Activated CD8-positive, alpha-beta memory T cell treated with anti-CD3 and anti-CD28 coated beads for 1 hour (primary cell): ENCODE measurements at regions not wholly inside any gene's neighbourhood (a gene's known extent, or its start where the extent isn't known, plus 50 kb on each side); places are given as distances from the start of the nearest gene placed in this dataset.

Experiments
- DNase-seq, 2 donors: peaks; one replicate each; pipeline ENCODE4 v3.0.0-alpha.2; 2020; ENCODE audit warnings: low read depth in 1 of 2; ENCODE audit errors: extremely low read depth in 1 of 2

DNA sequence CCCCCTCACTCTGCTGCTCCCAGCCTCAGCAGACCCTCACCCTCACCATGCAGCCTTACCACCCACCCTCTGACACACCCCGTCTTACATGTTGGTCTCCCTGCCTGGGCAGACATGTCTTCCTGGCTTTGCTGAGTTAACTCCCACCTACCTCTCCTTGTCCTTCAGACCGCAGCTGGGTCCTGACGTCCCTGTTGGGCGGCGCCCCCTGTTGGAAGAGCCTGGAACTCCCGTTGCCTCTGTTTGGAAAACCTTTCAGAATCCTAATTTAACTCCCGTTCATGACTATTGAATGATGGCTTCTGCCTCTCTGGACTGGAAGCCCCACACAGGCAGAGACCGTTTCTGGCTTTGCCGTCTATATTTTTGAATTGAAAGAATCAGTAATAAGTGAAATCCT lies 245.1 kb downstream of the MYLK4 start:
- no peak for DNase-seq

DNA sequence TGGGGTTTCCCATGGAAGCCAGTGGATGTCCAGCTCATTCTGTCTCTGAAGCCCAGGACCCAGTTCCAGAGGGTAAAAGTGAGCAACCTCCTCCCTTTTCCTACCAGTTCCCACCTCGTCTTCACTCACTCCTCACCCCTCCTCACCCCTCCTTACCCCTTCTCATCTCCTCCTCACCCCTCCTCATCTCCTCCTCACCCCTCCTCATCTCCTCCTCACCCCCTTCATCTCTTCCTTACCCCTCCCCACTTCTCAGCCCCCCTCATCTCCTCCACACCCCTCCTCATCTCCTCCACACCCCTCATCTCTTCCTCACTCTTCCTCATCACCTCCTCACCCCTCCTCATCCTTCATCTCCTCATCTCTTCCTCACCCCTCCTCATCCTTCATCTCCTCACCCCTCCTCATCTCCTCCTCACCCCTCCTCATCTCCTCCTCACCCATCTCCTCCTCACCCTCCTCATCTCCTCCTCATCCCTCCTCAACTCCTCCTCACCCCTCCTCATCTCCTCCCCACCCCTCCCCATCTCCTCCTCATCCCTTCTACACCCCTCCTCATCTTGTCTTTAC lies 246.1 kb downstream of the MYLK4 start:
- DNase-seq = no peak

GRCh38 chr6:2503816-2504494 lies 246.8 kb downstream of the MYLK4 start:
- no peak for DNase-seq

GRCh38 chr6:2502998-2503674 lies 247.6 kb downstream of the MYLK4 start:
- no peak for DNase-seq

GRCh38 chr6:2502096-2502997 lies 248.4 kb downstream of the MYLK4 start:
- no peak for DNase-seq

DNA sequence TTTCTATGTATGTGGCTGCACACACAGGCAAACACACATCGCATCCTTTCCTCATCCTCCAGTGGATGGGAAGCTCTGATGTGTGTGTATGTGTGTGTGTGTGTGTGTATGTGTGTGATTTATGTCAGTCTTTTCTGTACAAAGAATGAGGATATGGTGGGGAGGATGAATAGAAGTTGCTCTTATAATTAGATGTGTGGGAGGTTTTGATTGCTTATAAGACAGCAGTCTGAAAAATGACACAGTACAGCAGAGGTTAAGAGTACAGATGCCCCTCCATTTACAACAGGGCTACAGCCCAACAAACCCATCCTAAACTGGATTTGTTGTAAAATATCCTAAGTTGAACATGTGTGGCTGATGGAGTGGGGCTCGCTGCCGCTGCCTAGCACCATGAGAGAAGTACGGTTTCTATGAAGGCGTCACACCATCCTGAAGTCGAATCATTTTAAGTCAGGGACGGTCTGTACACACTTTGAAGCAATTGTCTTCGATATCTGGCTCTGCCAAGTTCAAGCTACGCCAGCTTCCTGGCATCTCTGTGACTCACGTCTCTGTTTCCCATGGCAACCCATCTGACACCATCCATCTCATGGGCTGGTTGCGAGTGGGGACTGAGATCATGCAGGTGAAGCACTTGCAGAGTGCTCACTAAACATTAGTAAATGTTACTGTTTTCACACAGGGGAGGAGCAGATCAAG lies 252.6 kb downstream of the MYLK4 start:
- DNase-seq = no peak

GRCh38 chr6:2496291-2496690 lies 250.9 kb upstream of the GMDS start:
- DNase-seq = no peak

DNA sequence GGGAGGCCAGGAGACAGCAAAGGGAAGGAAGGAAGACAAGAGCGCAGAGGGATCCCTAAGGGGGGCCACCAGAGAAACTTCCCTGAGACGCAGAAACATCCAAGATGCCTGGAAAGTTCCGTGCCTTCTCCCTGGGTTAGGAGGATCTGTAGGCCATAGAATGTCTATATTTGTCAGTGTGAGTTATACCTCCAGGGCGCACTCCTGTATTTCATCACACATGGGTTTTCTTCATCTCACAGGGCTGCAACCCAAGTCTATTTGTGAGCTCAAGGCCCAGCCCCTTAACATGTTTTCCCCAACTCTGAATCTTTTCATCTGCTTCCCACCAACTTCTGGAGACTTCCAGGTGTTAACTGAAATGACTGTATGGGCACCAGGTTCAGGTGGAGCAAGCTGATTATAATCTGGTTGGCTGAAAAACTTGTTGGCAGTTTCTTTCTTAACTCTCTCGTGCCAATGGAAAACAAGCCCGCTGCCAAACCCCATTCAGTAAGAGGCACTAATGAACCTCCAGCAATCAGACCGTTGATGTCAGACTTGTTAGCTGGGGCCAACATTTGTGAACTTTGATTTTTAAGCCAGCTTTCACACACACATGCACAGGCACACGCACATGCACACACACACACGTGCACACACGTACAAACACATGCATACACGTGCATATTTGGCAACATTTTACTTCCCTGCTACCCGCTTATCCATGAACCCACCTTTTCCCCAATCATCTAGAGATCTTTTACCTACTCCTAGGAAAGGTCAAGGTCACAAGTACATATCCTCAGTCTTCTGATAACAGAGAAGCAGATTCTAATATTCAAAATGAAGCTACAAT lies 247.5 kb upstream of the GMDS start:
- DNase-seq = no peak

DNA sequence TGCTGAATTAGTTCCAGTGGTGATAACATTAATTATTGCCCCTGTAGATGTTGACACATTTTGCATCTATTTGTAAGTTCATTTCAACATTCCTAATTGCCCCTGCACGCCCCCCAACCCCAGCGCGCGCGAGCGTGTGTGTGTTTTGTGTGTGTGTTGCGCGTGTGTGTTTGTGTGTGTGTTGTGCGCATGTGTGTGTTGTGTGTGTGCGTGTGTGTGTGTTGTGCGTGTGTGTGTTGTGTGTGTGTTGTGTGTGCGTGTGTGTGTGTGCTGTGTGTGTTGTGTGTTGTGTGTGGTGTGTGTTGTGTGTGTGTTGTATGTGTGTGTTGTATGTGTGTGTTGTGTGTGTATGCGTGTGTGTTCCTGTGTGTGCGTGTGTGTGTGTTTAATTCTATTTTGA lies 245.7 kb upstream of the GMDS start:
- DNase-seq = no peak

- DNase-seq = no peak
These were observed 243.2 kb upstream of the GMDS start for GRCh38 chr6:2488578-2488977.

DNA sequence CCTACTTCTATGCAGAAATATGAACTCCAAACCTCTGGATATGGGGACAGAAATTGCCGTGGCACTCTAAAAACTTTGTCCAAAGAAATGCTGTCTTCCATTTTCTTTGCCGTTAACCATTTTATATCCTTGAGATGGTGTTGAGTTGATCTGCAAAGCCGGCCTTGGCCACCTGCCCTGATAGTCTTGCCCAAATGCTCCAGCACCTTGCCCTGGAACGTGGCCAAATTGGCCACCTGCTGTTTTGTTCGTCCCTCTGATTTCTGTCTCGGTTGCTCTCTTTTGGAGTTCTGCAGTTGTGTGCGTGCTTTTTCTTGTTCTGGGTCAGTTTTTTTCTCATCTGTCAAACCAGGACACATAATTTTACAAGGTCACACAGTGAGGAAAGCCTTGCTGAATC lies 239.7 kb upstream of the GMDS start:
- no peak for DNase-seq

DNA sequence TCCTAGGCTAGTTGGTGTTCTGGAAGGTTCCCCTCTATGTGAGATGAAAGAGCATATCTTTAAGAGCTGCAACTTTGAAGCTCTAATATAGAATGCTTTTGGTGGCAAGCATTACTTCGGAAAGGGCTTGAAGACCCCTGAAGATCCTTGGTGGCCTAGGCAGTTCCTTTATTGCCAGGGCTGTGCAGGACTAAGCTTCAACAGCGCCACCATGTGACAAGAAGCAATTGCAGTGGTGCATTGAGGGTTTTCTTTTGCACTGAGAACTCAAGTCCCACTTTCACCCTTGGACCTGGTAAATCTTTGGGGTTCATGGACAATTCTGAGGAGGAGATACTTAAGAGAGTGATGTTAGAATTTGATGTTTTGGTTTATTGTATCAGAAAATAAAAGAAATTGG lies 237.4 kb upstream of the GMDS start:
- no peak for DNase-seq

- no peak for DNase-seq
These were observed 235.9 kb upstream of the GMDS start for GRCh38 chr6:2481307-2481706.

DNA sequence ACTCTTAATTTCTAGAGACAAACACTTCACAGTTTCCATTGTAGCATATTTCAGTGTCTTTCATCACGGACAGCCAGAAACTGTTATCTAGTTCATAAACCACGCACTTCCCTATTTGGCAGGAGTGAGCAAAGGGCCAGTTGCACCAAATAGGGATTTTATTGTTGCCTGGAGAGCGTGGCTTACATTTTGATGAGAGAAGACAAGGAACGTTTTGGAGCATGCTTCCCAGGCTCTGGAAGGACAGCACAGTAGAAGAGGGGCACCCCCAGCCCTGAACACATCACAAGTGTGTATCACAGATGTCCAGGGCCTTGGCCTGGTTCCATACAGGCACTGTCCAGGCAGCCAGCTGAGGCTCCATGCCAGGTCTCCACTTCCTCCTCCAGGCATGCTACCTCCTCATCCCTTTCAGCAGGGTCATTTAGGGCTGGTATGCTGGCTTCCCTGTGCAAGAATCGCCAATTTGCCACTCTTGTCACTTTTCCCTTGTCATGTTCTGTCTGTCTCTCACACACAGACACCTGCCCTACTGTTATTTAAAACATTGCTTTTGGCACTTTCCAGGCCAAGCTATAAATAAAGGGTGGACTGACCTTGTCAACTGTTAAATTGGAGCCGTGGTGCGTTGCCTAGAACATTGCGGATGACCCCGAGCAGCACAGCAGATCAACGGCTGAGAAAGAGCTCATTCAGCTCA lies 235.0 kb upstream of the GMDS start:
- DNase-seq = no peak

GRCh38 chr6:2478200-2478599 lies 232.8 kb upstream of the GMDS start:
- no peak for DNase-seq

DNA sequence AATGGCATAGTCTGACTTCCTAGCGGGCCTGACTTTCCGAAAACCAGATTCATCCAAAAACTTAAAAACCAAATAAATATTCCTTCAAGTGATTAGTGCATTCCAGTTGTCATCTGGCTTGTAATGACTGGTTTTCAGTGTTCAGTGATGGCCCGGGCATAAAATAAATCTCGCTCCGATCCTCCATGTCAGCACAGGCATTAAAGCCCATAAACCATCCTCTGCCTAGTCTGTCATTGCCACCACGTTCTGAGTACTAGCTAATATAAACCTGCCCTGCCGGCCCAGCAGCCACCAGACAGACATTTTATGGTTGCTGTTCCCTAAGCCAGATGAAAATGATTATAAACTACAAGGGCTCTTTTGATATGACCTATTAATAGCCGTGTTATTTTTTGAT lies 232.3 kb upstream of the GMDS start:
- no peak for DNase-seq

DNA sequence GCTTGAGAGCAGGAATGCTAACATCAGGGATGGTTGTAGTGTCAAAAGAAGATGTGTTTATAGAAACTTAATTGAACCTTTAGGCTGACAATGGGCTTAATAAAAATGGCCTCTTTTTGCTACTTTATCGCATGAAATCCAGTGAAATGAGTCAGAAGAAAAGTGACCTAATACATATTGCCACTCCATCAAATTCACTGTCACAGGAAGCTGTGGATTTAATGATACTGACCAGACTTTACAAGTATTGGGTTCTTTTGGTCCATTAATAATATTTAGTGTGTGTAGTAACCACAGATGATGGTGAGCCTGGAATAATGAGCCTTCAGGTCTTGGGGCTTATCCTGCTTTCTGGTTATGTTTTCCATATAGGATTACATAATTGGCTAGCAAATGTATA lies 231.8 kb upstream of the GMDS start:
- no peak for DNase-seq

- no peak for DNase-seq
These were observed 231.0 kb upstream of the GMDS start for GRCh38 chr6:2476376-2476775.

DNA sequence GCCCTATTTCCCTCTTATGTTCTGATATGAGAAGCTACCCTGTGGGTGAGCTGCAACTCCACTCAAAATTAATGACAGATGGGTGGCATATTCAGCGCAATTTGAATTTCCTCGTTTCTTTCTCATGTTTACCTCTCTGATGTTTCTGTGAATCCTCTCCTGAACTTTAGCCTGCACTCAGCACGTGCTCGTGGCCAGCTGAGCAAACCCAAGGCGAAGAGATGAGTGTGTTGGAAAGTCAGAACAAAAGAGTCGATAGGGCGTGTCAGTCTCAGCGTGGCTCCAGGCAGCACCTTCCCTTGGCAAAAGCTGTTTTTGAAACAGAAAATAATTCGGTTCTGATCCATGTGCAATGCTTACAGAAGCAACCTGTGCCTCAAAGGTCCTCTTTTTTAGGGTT lies 226.1 kb upstream of the GMDS start:
- no peak for DNase-seq
